MM.1S (cell line): ENCODE measurements at regions not wholly inside any gene's neighbourhood (a gene's known extent, or its start where the extent isn't known, plus 50 kb on each side); places are given as distances from the start of the nearest gene placed in this dataset.

Source experiments
- EZH2 ChIP-seq: fragments of 300-600 bp; sonication (generic); optimal IDR thresholded peaks from 2 replicates; pipeline ENCODE3; 2017; ENCODE audit warnings: low read depth, mild to moderate bottlenecking, antibody characterized with exemption, low read length, mixed read lengths
- EZH2phosphoT487 ChIP-seq: fragments of 300-600 bp; sonication (generic); IDR thresholded peaks from 2 replicates; pipeline ENCODE4 v1.6.1; 2018; ENCODE audit warnings: antibody characterized with exemption, low read length
- TF ChIP-seq, protein P1 (sequence below): fragments of 300-600 bp; sonication (generic); IDR thresholded peaks from 2 replicates; pipeline ENCODE4 v1.5.1; 2016; ENCODE audit warnings: antibody characterized with exemption, low read length, mixed read lengths

DNA sequence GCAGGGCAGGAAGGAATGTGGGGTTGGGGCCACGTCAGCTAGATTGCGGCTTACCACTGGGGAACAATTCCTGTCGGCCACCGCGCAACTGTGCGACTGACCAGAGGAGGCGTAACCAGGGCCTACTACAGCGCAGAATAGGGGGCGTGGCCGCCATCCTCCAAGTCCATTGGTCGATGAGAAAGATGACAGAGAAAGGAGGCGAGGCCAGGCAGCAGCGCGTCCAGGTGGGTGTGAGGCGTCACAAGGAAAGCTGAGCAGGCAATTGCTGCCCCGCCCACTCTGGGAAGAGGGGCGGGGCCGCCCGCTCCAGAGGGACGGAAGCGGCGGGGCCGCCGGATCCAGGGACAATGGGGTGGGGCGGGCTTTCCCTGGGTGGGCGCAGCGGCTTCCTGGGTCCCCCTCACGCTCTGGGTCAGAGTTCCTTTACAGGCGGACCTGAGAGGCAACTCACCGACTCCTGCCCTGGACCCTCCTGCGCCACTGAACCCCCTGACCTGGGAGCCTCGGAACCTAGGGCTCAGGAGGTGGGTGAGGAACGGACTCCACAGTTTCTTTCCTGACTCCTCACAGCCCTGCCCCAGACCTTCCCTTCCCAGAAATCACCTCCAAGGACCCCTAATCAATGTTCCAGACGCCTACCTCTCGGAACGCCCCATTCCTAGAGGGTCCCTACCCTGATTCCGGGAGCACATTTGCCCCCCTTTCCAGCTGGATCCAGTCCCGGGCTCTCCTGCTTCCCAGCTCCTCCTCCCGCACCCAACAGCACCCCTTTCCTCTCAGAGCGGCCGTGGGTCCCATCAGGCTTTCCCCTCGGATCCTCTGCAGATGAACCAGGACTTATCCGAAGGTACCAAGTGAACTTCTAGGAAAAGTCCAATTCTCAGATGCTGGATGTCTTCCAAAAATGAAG lies 101.5 kb upstream of the ZNF492 start:
- TF ChIP-seq, protein P1, sequence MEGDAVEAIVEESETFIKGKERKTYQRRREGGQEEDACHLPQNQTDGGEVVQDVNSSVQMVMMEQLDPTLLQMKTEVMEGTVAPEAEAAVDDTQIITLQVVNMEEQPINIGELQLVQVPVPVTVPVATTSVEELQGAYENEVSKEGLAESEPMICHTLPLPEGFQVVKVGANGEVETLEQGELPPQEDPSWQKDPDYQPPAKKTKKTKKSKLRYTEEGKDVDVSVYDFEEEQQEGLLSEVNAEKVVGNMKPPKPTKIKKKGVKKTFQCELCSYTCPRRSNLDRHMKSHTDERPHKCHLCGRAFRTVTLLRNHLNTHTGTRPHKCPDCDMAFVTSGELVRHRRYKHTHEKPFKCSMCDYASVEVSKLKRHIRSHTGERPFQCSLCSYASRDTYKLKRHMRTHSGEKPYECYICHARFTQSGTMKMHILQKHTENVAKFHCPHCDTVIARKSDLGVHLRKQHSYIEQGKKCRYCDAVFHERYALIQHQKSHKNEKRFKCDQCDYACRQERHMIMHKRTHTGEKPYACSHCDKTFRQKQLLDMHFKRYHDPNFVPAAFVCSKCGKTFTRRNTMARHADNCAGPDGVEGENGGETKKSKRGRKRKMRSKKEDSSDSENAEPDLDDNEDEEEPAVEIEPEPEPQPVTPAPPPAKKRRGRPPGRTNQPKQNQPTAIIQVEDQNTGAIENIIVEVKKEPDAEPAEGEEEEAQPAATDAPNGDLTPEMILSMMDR = no peak
- no peak for TF ChIP-seq EZH2phosphoT487
- TF ChIP-seq EZH2 = no peak
